ENCODE measurements at regions not wholly inside any gene's neighbourhood (a gene's known extent, or its start where the extent isn't known, plus 50 kb on each side); places are given as distances from the start of the nearest gene placed in this dataset.

DNA sequence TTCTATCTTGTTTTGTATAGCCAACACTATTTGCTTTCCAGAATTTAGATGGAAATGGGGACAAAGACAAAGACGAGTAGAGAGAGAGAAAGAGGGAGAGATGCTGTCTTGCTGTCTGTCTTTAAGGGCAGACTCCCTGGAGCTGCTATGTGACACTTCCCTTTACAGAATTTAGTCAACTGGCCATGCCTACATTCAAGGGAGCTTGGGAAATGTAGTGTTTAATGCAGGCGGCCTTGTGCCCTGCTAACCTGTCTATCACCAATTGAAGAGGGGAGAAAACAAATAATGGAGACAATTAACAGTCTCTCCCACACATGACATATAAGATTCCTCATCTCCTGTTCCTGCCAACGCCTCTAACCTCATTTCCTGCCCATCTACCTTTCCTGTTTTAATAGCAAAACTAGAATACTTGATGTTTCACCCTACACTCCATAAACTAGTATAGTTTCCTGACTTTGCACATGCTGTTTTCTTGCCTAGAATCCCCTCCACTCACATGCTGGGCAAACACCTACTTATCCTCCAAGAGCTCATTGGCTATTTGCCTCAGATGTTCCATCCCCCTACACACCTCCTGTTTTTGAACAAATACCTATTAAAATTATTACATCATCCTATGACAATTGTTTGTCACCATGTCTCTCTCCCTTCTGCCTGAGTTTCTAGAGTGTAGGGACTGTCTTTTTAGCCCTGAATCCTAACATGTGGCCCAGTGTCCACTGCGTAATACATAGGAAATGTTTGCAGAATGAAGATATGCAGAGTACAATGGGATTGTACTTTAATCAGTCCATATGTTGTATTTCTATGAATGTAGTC is 117.2 kb downstream of the SLC25A24 start:
- DNase-seq (ENCODE audit: low spot score in 2 of 2) (no peak), FAIRE-seq (no peak)

DNA sequence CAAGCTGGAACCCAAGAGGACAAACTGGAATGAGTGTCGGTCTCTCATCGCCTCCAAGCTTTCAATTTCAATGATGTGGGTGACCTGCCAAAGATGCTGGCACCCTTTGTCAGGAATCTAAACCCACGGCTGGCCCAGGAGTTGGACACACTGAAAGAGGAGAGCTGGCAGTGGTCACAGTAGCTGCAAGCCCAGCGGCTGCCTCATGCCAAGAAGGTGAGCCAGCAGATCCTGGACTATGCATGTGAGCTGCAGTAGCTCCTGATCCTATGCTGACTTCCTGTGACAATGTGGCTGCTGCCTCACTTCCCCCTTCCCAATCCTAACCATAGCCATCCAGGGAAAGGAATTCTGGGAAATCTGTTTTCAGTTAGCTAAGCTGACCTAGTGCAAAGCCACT is 117.0 kb upstream of the VAV3 start:
- DNase-seq (ENCODE audit: low spot score in 2 of 2) = no peak
- FAIRE-seq = no peak

DNA sequence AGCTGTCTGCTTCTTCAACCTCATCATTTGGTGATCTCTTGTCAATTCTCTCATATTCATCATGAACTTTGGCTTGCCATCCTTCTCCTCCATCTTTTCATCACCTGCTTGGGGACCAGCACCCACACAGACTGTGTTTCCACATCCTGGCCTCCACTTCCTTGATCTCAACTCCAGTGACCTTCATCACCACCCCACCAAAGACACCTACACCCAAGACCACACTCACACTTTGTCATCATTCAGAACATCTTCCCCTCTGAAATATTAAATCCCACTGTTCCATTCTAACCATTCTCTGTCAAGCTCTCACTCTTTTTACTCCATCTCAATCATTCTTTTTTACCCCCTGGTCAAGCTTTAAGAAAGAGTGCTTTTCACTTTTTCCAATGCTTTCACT is 115.5 kb upstream of the VAV3 start:
- DNase-seq (ENCODE audit: low spot score in 2 of 2) (no peak), FAIRE-seq (no peak)

DNA sequence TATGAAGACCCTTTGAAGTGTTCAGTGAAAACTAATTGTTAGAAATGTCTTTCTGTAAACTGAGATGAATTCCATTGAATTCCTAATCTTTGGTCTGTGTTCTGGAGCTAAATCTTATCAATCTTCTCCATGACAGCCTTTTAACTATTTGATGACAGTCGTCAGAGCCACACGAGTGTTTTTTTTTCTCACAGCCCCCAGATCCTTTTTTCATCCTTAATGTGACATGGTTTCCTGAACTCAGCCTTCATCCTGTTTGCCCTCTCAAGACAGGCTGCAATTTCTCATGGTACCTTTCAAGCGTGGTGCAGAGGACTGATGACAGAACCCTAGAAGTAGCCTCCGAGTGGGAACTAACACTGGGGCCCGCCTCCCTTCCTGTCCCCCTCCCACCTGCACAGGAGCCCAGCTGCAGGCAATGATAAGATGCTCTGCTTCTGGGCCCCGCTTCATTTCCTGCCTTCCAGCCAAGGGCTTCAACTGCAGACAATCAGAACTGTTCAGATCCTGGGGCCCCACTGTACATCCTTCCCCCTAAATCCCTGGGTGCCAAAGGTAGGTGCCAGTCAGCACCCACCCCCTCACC is 114.6 kb upstream of the VAV3 start:
- FAIRE-seq (no peak), DNase-seq (ENCODE audit: low spot score in 2 of 2) (no peak)

DNA sequence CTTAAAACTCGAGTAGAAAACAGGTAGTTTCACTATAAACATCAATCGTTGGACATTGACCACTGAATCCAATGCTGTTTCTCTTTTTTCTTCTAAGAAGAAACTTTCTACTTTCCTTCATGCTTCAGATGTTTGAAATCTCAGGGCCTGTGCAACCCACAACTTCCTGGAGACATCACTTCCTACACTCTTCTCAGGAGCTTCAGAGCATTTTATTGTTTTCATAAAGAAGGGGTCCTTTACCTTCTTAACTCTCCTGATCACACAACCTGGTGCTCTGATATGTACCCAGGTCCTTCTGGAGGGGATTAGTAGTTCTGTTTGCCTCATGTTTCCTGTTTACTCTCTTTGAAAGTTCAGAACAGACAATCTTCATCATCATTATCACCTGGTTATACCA is 113.0 kb upstream of the VAV3 start:
- FAIRE-seq (no peak), DNase-seq (ENCODE audit: low spot score in 2 of 2) (no peak)

DNA sequence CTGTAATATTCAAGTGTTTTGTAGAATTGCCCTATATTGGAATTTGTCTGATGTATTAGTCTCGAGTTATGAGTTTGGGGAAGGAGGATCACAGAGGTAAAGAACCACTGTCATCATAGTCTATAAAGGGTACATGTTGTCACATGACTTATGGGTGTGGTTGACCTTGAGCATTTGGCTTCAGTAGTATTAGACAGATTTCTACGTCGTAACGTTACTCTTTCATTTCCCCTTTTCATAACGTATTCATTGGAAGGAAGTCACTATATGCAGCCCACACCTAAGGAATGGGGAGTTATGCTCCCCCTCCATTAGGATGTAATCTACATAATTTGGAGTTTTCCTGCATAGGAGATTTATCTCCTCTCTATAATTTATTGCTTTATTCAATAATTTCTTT is 110.1 kb upstream of the VAV3 start:
- FAIRE-seq (no peak), DNase-seq (ENCODE audit: low spot score in 2 of 2) (no peak)

DNA sequence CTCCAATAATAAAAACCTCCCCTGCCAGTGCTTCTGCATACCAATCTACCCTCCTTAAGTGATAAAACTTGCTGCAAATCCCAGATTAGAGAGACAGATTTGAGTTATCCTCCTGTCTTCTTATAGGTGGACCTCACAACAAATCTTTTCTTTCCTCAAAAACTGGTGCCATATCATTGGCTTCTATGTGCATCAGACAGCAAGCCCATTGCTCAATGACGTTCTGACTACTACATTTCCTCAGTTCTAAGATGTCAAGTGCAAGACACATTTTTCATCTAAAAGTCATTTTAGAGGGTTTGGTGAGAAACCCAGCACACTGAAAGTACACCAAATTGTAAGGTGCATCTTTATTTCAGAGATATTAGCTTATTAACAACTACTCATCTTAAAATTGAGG is 107.8 kb upstream of the VAV3 start:
- no peak for DNase-seq (ENCODE audit: low spot score in 2 of 2)
- no peak for FAIRE-seq

DNA sequence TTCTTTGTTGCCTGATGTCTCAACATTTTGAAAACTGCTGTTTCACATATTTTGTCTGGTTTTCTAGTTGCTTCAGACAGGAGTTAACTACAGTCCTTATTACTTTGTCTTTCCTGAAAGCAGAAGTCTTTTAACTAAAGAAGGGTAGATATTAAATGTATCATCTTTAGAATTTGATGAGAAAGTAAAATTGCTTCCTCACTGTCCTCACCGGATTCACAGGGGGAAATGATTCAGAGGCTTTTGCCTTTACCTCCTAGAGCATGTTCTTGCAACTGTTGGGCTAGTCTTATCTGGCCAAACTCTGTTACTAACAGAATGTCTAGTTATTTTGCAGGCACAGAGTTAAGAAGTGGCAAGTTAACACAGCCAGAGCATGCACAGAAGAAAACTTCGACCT is 107.2 kb upstream of the VAV3 start:
- FAIRE-seq = no peak
- DNase-seq (ENCODE audit: low spot score in 2 of 2) = no peak

DNA sequence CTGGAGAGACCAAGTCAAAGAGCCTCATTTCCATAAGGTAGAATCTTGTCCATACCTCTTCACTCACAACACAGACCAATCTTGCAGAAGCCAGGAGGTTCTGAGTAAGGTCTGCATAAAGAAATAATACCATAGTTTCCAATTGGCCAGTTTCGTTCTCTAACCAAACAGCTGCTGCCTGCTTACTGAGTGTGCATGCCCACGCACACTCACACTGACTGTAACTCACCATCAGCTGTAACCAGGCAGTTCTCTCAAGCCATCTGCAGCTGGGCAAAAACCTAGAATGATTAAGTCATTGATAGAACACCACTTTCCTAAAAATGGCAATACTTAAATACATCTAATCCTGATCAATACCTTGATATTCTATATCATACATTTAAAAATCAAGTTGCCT is 106.6 kb upstream of the VAV3 start:
- no peak for DNase-seq (ENCODE audit: low spot score in 2 of 2)
- FAIRE-seq = no peak

DNA sequence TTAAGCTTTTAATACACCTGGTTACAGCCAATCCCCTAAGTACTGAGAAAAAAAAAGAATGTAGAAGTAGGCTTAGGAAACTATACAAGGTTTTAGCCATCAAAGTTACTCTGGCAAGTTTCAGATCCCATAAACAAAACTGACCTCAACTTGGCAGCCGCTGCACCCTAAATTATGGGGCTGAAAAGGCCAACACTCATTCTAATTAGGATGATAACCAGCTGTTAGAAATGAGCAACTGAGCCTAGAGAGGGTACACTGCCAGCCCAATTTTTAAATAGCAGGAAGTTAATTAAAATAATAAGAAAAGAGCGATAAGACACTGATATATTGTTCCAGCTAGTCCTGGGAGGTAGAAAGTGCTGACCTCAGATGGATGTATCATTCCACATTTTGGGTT is 105.7 kb upstream of the VAV3 start:
- DNase-seq (ENCODE audit: low spot score in 2 of 2) = no peak
- no peak for FAIRE-seq

DNA sequence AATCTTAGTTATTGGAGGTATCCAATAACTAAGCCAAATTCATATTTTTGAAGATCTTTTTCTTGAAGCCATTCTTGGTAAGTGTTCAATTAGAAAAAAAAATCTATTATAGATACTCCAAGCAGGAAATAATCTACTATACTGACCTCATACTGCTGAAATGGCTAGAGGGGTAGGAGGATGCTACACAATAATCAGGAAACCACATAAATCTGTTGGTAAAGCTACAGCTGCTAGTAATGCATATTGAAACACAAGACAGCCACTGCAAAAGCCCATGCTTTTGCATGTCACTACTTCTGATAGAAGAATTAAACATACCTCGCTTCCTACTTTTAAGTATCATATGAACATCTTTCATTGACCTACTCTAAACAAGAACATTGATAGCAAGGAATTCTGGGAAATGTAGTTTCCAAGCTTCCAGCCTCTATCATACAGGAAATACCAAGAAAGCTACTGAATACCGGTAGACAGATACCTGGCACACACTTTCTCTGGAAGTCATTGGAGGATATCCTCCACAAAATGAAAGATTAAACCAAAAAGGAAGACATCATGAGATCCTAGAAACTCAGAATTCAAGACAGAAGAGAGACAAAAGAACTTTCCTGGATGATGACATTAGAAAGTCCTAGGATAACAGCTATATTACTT is 103.0 kb upstream of the VAV3 start:
- FAIRE-seq (no peak), DNase-seq (ENCODE audit: low spot score in 2 of 2) (no peak)

DNA sequence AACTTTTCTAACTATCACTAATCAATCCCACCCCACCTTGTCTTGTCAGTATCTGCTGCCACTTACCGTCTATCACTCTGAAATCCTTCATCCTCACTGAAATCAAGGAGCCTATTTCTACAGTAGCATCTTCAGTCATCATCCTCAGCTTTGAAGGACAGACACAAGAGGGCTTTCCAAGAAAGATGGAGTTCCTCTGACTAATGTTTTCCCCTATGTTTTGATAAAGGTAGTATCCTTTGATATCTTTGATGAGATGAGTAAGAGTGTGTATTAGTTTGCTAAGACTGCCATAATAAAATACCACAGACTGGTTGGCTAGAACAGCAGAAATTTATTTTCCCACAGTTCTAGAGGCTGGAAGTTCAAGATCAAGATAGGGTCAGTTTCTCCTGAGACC is 101.8 kb upstream of the VAV3 start:
- no peak for DNase-seq (ENCODE audit: low spot score in 2 of 2)
- FAIRE-seq = no peak

DNA sequence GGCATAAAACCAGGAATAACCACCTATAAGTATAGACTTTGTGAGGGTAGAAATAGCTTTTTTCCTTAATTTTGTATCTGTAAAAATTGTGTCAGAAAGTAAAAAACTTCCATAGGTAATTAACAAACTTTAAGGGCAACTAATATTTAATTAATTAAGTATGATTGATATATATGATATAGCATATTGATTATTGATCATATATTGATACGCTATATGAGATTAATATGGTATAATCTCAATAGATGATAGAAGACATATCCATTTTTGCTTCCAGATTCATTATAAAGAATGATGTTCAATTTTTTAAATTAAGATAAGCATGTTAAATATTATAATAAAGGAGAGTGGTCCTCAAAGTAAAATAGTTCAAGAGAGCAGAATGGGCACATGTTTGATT is 99.3 kb upstream of the VAV3 start:
- no peak for FAIRE-seq
- no peak for DNase-seq (ENCODE audit: low spot score in 2 of 2)

DNA sequence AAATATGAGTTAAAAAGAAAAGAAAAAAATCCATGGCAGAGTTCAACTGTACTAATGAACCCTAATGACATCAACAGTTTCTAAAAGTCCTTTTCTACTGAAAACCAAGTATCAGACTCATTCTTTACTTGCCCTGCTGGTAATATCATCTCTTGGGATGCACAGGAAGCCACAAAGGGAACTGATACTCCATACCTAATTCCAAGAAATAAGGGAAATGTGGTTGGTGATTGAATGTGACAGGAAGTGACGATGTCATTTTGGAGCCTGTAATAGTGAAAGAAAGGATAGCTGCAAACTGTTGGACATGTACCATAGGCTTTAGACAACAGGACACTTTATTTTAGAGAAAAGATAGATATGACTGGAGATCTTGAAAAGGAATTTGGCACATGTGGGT is 98.7 kb upstream of the VAV3 start:
- DNase-seq (ENCODE audit: low spot score in 2 of 2) = no peak
- FAIRE-seq = no peak

DNA sequence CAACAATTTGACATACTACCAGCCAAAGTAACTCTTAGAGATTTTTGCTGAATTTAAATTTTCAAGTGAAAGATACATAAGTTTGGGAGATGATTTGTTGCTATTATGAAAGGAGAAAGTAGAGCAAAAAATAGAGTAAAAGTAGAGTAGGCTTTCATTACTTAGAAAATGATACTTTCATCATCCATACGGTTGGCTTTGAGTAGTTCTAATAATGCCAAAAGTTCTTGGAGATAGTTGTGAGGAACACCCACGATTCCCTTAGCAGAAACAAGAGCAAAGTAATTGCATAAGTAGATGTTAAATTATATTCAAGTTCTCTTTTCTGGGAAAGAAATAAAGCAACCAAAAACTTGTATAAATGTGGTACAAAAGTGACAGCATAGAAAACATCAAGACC is 95.0 kb upstream of the VAV3 start:
- FAIRE-seq (no peak), DNase-seq (ENCODE audit: low spot score in 2 of 2) (no peak)

DNA sequence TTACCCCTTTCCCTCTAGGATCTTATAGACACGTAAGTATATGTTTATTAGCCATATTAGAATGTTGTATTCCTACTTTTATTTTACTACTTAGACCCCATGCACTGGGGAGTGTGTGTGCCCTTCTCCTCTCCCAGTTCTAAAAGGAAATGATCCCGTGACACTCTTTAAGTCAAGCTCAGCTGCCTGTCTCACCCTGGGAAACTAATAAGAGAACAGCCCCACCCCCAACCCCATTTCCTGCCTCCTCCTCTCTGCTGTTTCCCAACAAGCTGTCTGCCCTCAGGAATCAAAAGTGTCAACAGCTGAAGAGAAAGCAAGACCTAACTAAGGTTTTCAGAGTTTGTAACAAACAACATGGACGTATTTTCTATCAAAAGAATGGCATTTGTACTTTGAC is 92.6 kb upstream of the VAV3 start:
- DNase-seq (ENCODE audit: low spot score in 2 of 2) = no peak
- FAIRE-seq = no peak

DNA sequence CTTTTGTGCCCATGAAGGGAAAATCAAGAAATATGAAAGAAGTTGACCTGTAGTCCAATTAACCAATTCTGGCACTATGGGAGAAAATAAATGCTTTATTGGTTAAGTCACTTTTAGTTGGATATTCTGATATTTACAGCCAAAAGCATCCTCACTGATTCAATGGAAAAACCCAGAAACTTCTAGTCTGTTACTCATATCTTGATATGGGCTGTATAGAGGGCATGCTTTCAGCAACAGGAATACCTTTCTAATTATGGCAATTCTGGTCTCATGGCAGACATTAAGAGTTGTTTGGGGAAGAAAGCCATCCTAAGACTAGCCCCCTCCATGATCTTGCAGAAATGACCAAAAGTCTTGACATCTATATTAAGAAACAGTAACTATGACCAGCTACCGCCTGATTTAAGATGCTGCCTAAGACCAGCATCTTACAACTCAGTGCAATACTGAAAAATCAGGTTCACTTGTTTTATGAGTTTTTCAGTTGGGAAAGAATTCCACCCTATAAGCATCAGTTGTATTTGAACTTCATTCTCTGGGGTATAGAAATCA is 91.5 kb upstream of the VAV3 start:
- no peak for FAIRE-seq
- no peak for DNase-seq (ENCODE audit: low spot score in 2 of 2)

DNA sequence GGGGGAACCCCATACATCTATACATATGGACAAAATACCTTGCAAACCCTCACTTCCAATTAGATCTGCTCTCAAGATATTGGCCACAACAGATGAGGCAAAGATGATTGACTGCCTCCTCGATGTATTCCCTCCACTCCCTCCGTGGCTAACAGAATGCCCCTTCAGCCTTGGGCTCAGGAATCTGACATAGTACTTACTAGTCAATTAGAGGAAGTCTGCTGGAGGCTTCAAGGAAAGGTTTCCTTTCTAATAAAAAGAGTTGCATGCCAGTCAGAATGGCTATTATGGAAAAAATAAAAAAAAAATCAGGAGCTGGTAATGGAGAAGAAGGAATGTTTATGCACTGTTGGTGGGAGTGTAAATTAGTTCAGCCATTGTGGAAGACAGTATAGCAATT is 90.4 kb upstream of the VAV3 start:
- FAIRE-seq (no peak), DNase-seq (ENCODE audit: low spot score in 2 of 2) (no peak)

DNA sequence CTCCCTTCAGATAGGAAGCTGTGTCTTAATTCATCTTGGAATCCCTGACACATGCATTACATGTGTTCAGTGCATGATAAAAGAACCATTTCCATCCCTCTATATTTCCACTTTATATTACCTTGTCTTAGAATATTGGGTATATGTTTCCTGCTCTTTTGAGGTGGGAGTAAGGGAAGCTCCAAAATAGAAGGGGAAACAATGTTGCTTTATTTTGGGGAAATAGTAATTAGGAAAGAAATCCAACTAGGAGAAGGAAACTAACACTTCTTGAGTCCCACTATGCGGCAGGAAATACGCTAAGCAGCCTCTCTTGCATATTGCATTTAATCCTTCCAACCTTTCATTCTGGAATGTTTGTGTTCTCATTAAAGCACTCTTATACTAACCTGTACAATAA is 89.4 kb upstream of the VAV3 start:
- no peak for DNase-seq (ENCODE audit: low spot score in 2 of 2)
- no peak for FAIRE-seq

DNA sequence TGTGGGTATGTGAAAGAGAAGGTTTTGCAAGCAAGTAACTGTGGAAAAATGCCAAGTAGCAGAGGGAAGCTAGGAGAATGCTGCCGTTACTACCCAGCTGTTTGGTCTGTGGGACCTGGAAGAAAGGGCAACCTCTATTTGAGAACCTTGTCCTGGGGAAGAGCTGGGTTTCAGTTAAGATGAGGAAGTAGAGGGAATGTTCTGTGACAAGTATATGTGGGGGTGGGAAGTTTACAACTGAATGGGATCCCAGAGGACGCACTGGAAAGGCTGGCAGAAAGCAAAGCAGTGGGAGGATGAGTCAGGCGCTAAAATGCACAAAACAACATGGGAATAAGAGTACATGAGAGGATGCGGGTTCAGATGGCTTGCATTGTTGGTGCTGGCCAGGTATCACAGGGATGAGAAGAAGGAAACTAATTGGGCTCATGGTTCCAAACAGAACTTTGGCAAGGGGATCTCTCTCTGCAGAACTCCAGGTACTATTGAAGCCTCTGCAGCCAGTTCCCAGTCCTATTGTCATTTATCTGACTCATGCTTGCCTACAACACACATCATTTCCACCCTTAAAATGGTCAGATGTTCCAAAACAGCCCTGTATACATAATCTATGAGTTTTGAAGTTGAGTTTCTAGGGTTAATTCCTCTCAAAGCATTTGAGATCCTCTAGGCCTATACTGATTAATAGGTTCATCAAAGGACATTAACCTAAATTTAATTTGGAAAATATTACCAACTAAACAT is 88.5 kb upstream of the VAV3 start:
- FAIRE-seq (no peak), DNase-seq (ENCODE audit: low spot score in 2 of 2) (no peak)

All from frontal cortex (tissue), 3 donors.